RPMI7951 (cell line): ENCODE measurements at regions not wholly inside any gene's neighbourhood (a gene's known extent, or its start where the extent isn't known, plus 50 kb on each side); places are given as distances from the start of the nearest gene placed in this dataset.

Experiments used
- DNase-seq: peaks from one replicate; pipeline ENCODE4 v3.0.0-alpha.2; 2012; ENCODE audit warnings: low read depth

- DNase-seq = no peak
These were observed 271.6 kb upstream of the SETBP1 start for GRCh38 chr18:44409071-44409470.

- no peak for DNase-seq
These were observed 271.2 kb upstream of the SETBP1 start for GRCh38 chr18:44409515-44409914.

DNA sequence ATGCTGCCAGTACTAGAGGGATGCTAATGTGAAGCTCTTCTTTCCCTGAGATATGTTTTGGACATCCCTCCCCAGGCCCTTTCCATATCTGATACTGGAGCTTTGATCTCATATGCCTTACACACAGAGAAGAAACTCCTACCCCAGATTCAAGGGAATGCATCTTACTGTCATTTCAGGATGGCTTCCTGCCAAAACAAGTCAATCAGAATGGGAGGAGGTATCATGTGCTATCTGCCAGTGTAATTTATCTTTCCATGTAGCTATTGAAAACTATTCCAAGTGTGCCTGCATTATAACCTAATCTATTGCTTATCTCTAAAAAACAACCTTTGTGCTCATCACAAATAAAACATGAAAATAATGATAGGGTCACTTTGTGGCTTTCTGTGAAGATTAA, 269.9 kb upstream of the SETBP1 start:
- DNase-seq = no peak

DNA sequence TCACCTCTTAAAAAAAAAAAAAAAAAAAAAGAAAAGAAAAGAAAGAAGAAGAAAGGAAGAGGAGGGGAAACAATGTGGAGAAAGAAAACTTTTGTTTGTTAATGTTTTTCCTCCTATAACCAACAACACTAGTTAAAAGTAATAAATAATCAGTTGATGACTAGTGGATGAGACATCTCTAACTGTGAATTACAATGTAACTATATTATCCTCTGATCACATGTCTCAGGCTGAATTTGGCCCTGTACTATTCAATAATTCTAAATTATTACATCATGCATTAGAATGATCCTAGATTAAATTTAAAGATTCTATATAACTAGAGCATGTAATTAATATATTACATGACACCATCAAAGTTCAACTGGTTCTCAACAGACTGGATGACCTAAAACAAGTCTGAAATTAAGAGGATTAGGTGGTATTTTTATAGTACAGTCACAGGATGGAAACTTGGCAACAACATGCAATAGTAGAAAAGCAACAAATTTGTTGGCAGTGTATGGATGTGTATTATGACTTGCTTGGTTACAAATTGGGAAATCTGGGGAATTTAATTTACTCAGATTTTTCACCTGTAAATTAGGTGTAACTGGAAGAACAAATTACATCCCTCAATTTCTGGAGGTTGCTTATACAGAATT, 269.3 kb upstream of the SETBP1 start:
- no peak for DNase-seq

- peak; percentile 2 for DNase-seq
These were observed 268.7 kb upstream of the SETBP1 start for GRCh38 chr18:44411976-44412375.

DNA sequence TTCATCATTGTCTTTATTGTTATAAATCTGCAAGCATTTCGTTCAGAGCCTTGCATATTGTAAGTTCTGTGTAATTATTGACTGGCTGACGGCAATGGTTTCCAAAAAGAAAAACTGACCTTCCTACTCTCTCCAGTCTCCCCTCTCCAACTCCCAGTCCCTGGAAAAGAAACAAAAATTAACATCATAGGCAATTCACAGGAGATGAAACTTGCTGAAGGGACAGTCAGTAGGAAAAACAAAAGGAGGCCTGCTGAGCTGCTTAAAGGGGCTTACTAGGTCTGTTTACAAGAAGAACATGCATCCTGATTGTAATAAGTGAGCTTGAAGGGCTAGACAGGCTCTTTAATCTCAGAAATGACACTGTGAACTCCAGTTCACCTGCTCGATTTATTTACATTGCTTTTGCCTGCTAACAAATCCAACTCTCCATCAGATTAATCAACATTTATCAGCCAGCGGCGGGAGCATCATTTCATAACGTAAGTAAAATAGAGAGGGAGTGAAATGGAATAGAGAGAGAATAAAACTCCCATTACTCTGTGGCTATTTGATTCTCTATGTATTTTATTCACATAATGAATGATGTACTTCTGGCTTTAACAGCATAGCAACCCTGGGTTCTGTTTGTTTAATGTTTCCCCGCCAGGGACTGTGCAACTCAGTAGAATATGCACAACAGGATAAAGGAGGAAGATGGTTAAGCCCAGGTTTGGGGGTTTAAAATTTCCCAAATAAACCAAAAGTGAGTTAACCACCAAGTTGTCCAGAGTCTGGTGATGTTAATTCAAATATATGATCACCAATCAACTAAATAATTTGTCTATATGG, 256.7 kb upstream of the SETBP1 start:
- no peak for DNase-seq

DNA sequence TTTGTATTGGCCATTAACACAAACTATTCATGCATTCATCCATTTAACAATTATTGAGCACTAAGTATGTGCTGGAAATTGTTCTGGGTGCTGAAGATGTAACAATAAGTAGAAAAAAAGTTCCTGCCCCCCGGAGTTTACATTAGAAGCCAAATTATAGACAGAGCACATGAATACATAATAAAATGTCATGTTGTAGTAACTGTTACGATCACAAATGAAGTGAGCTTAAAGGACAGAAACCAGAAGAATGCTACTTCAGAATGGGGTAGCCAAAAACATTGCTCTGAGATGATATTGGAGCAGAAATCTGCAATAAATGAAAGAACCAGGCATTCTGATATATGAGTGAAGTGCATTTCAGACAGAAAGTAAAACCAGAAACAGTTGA, 256.0 kb upstream of the SETBP1 start:
- DNase-seq = no peak

DNA sequence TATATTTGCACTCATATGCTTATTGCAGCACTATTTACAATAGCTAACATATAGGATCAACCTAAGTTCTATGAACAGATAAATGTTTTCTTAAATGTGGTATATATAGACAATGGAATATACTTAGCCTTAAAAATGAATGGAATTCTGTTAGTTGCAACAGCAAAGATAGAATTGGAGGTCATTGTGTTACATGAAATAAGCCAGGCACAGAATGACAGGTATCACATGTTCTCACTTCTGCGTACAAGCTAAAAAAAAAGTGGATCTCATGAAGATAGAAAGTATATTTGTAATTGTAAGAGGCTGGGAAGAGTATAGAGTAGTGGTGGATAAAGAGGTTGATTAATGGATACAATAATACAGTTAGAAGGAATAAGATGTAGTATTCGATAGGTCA, 255.5 kb upstream of the SETBP1 start:
- no peak for DNase-seq

GRCh38 chr18:44437603-44438002, 243.1 kb upstream of the SETBP1 start:
- no peak for DNase-seq

DNA sequence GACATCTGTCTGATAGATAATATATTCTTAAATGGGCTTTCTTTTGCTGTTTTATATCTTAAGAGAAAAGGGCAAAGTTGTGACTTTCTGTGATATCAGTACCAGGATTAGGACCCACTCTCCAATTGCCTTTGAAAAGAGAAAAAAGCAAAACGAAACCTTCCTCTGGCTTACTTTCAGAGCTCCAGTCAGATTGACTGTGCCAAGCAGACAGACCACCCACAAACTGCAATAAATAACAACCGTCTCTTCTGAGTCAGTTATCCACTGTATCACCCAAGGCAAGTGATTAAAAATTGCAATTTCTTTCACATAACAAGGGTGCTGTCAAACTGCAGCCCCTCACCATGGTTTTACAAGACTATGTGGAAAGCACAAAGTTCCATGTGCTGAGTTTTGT, 230.5 kb upstream of the SETBP1 start:
- DNase-seq = peak; percentile 10

GRCh38 chr18:44452346-44452745, 228.3 kb upstream of the SETBP1 start:
- peak; percentile 64 for DNase-seq

- peak; percentile 72 for DNase-seq
These were observed 227.2 kb upstream of the SETBP1 start for GRCh38 chr18:44453505-44453904.

- DNase-seq = peak; percentile 71
These were observed 221.9 kb upstream of the SETBP1 start for GRCh38 chr18:44458777-44459176.

GRCh38 chr18:44464398-44465180, 216.1 kb upstream of the SETBP1 start:
- DNase-seq = peak; percentile 17

GRCh38 chr18:44465381-44465841, 215.3 kb upstream of the SETBP1 start:
- peak; percentile 21 for DNase-seq

GRCh38 chr18:44466997-44467396, 213.7 kb upstream of the SETBP1 start:
- DNase-seq = no peak

- DNase-seq = no peak
These were observed 213.0 kb upstream of the SETBP1 start for GRCh38 chr18:44467718-44468117.

- DNase-seq = no peak
These were observed 207.2 kb upstream of the SETBP1 start for GRCh38 chr18:44473394-44474066.

DNA sequence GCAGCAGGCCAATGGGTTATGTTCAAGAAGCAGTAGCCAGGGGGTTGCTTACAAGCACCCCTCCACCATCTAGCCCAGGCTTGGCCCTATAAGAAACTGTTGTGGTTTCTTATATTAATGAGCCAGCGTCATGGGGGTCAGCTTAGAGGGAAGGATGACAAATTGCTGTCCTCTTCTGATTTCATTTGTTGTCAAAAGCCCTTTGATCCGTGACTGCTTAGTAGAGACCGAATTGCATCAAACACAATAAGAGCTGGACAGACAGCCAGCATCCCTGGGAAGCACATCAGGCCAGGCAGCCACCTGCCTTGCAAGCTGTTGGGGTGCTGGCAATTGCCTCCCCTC, 206.6 kb upstream of the SETBP1 start:
- DNase-seq = no peak

DNA sequence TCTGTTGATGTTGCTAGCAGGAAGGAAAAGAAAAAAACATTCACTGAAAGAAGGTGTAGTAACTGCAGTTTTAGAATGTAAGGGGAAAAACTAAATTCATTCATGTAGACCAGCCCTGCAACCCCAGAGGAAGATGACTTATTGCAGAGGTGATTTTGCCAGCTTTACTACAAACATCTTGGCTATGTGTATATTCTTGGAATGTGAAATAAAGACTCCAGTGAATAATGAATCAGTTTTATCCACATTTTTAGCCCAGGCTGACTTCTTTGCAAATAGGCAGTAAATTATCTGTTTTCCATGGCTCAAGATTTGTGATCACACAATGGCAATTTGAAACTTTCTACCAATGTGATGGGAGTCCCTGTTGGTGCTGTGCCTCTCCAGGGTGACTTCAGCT, 206.1 kb upstream of the SETBP1 start:
- DNase-seq = no peak

GRCh38 chr18:44482761-44483160, 197.9 kb upstream of the SETBP1 start:
- no peak for DNase-seq

DNA sequence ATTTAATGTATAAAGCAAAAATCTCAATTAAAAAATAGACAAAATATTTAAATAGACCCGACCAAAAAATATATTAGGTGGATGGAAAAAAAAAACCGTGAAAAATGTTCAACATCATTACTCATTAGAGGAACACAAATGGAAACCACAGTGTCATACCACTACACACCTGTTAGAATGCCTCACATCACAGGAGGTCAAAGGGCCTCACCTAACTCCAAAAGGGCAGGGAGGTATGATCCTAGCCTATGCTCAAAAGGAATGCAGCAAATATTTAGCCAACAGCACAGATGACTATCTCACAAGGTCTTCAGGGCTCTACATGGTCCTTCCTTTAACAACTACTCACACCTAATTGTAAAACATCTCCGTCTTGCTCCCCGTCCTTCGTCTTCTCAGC, 185.5 kb upstream of the SETBP1 start:
- DNase-seq = no peak
